GM12878 (cell line): ENCODE measurements at regions not wholly inside any gene's neighbourhood (a gene's known extent, or its start where the extent isn't known, plus 50 kb on each side); places are given as distances from the start of the nearest gene placed in this dataset.

Experiments
- ATAC-seq: fragments of 200-7000 bp; cut with Tn5 transposase; 3 replicates; pipeline ENCODE4 v1.9.1; 2020; ENCODE audit warnings: mild to moderate bottlenecking, moderate library complexity
- BruUV-seq: library from RNA; stranded (reverse); fragments of 400-500 nt; replicated peaks from 2 replicates; lab custom pipeline; 2021; lab: Mats Ljungman, UMichigan
- CTCF ChIA-PET: fragments of 300-600 bp; sonication (Branson Sonifier 250); formaldehyde crosslinking; extraction: SDS; loops from one replicate; lab custom pipeline; 2021; ENCODE audit warnings: inconsistent platforms; lab: Yijun Ruan, JAX
- POLR2A ChIA-PET: fragments of 350-600 bp; formaldehyde crosslinking; extraction: SDS; loops from one replicate; lab custom pipeline; 2021; ENCODE audit warnings: inconsistent platforms; lab: Charles Lee
- RAD21 ChIA-PET: fragments of 300-600 bp; sonication (Branson Sonifier 250); formaldehyde crosslinking; loops from one replicate; lab custom pipeline; 2023; ENCODE audit warnings: antibody characterized with exemption; ENCODE audit not compliant: unreplicated experiment; lab: Charles Lee
- SMC1A ChIA-PET: fragments of 300-600 bp; sonication (Branson Sonifier 250); formaldehyde crosslinking; loops from one replicate; lab custom pipeline; 2023; ENCODE audit not compliant: unreplicated experiment, uncharacterized antibody; lab: Charles Lee
- DNase-seq: peaks from one replicate; pipeline ENCODE4 v3.0.0-alpha.2; 2011; ENCODE audit warnings: low read depth, low spot score
- FAIRE-seq: peaks from 3 replicates; lab custom pipeline; 2011; peaks lifted over from hg19 to GRCh38; lab: Jason Lieb, UNC
- H2AFZ ChIP-seq: 2 replicates; pipeline ENCODE4 v1.6.0; 2011; ENCODE audit warnings: low read depth, low read length, control low read depth; ENCODE audit not compliant: control insufficient read depth
- H3K27ac ChIP-seq: 2 replicates; pipeline ENCODE4 v1.5.1; 2011; ENCODE audit warnings: control low read depth; ENCODE audit not compliant: control insufficient read depth, insufficient read depth
- H3K27me3 ChIP-seq, 2 experiments: replicated peaks in 1 of 2; 2 replicates each; pipeline versions ENCODE4 v1.6.0 to v1.6.1; 2011; ENCODE audit warnings: low read length in 1 of 2; ENCODE audit not compliant: control insufficient read depth in 2 of 2, insufficient read depth in 2 of 2
- H3K36me3 ChIP-seq, 2 experiments: 2 replicates each; pipeline ENCODE4 v1.5.1; 2011; ENCODE audit warnings: low read length in 1 of 2; ENCODE audit not compliant: control insufficient read depth in 2 of 2, insufficient read depth in 2 of 2
- H3K4me1 ChIP-seq: 2 replicates; pipeline ENCODE4 v1.6.1; 2011; ENCODE audit warnings: mild to moderate bottlenecking, low read length, moderate library complexity, mixed read lengths; ENCODE audit not compliant: control insufficient read depth, insufficient read depth
- H3K4me2 ChIP-seq: 2 replicates; pipeline ENCODE4 v1.6.0; 2011; ENCODE audit warnings: control low read depth; ENCODE audit not compliant: control insufficient read depth, insufficient read depth
- H3K4me3 ChIP-seq: fragments of 200-600 bp; sonication (generic); 2 replicates; pipeline ENCODE4 v1.5.1; 2016
- H3K79me2 ChIP-seq: 2 replicates; pipeline ENCODE4 v1.6.0; 2011; ENCODE audit warnings: low read length; ENCODE audit not compliant: control insufficient read depth, insufficient read depth
- H3K9ac ChIP-seq: 2 replicates; pipeline ENCODE4 v1.8.0; 2011; ENCODE audit warnings: low read length, control low read depth, mixed read lengths; ENCODE audit not compliant: control insufficient read depth, insufficient read depth
- H3K9me3 ChIP-seq: replicated peaks from 3 replicates; pipeline ENCODE4 v1.5.1; 2011; ENCODE audit warnings: mild to moderate bottlenecking, low read length; ENCODE audit not compliant: control insufficient read depth, insufficient read depth
- H4K20me1 ChIP-seq: 2 replicates; pipeline ENCODE4 v1.6.0; 2011; ENCODE audit not compliant: control insufficient read depth, insufficient read depth
- E2F4 ChIP-seq: IDR thresholded peaks from 2 replicates; pipeline ENCODE4 v1.6.1; 2012; ENCODE audit warnings: low read depth, low read length, improper control_type of control experiment
- FOXK2 ChIP-seq: fragments of 450-650 bp; IDR thresholded peaks from 2 replicates; pipeline ENCODE4 v1.6.1; 2017; ENCODE audit warnings: mild to moderate bottlenecking, moderate library complexity
- NFIC ChIP-seq: IDR thresholded peaks from 2 replicates; pipeline ENCODE4 v1.6.1; 2012; ENCODE audit warnings: low read depth, mild to moderate bottlenecking, inconsistent platforms, low read length, moderate library complexity
- RUNX3 ChIP-seq: IDR thresholded peaks from 2 replicates; pipeline ENCODE4 v1.6.1; 2012; ENCODE audit warnings: low read length, inconsistent platforms
- STAT1 ChIP-seq: fragments of 450-650 bp; conservative IDR thresholded peaks from 2 replicates; pipeline ENCODE4 v1.6.1; 2014; ENCODE audit warnings: antibody characterized with exemption, mild to moderate bottlenecking
- WGBS: methylation state at CpG from one replicate; pipeline ENCODE4 v1.1.6; 2016; ENCODE audit warnings: low lambda C conversion rate; ENCODE audit not compliant: insufficient replicate concordance, insufficient coverage; ENCODE audit errors: missing lambda C conversion rate; 5-methylcytosine and 5-hydroxymethylcytosine counted together
- in situ Hi-C: fragments of 300-500 bp; cut with MboI; formaldehyde crosslinking; loops from 9 replicates; pipeline ENCODE4 v1.14.3; 2018; ENCODE audit warnings: mixed read lengths
- intact Hi-C: fragments of 100-400 bp; cut with micrococcal nuclease; formaldehyde crosslinking; loops from one replicate; pipeline ENCODE4 v1.14.2; 2022; ENCODE audit not compliant: unreplicated experiment

GRCh38 chr19:32104153-32104849 lies 241.1 kb upstream of the ZNF507 start:
- Histone ChIP-seq H3K4me1 (no peaks in the 10 kb centered on the region), H3K27ac (no peak overlapping the region), H3K9me3 (no peaks in the 10 kb centered on the region; the same call in 2 of the 3 replicates), H2AFZ (no peak overlapping the region), H3K36me3 (no peaks in the 10 kb centered on the region), H3K79me2 (no peaks in the 10 kb centered on the region), H3K4me3 (no peak overlapping the region), H3K27me3 (no peaks in the 10 kb centered on the region), H3K9ac (no peak overlapping the region), H4K20me1 (no peaks in the 10 kb centered on the region), H3K4me2 (no peak overlapping the region)
- FAIRE-seq, result no peak
- no peak for DNase-seq
- in situ Hi-C loops (no loop called here), intact Hi-C loops (no loop called here)
- RAD21 ChIA-PET, result no interaction called here
- BruUV-seq, result no TSS peak
- CTCF ChIA-PET, result no interaction called here
- POLR2A ChIA-PET, result no interaction called here
- SMC1A ChIA-PET, result no interaction called here
- 17% methylated on average over 15 of the region's 16 CpGs for WGBS
- no peak for ATAC-seq
- TF ChIP-seq FOXK2 (no peak), RUNX3 (no peak)

- WGBS, result 17% methylated on average over 8 of the region's 8 CpGs
These were observed 240.6 kb upstream of the ZNF507 start for GRCh38 chr19:32104850-32105235.

More at GRCh38 chr19:32104850-32105235, 240.6 kb upstream of the ZNF507 start:
- H3K9me3 ChIP-seq, result no peaks in the 10 kb centered on the region; the same call in 2 of the 3 replicates
- ChIA-PET SMC1A (no interaction called here), CTCF (no interaction called here), POLR2A (no interaction called here), RAD21 (no interaction called here)
- H3K4me1 ChIP-seq, result no peaks in the 10 kb centered on the region
- H3K9ac ChIP-seq, result no peak overlapping the region
- no peak overlapping the region for H3K4me2 ChIP-seq
- no peak for DNase-seq
- no peak overlapping the region for H3K4me3 ChIP-seq
- no peak overlapping the region for H3K27ac ChIP-seq
- no peak for FAIRE-seq
- no peak for ATAC-seq
- no peaks in the 10 kb centered on the region for H3K79me2 ChIP-seq
- H2AFZ ChIP-seq, result no peak overlapping the region
- H4K20me1 ChIP-seq, result no peaks in the 10 kb centered on the region
- TF ChIP-seq E2F4, result no peak
- TF ChIP-seq STAT1, result no peak
- TF ChIP-seq NFIC, result no peak
- BruUV-seq, result no TSS peak
- no peaks in the 10 kb centered on the region for H3K27me3 ChIP-seq
- H3K36me3 ChIP-seq, result no peaks in the 10 kb centered on the region
- in situ Hi-C loops, result no loop called here
- intact Hi-C loops, result no loop called here
